HUES6 (cell line): ENCODE measurements at regions not wholly inside any gene's neighbourhood (a gene's known extent, or its start where the extent isn't known, plus 50 kb on each side); places are given as distances from the start of the nearest gene placed in this dataset.

Experiments
- H3K27ac ChIP-seq: 2 replicates; pipeline ENCODE4 v1.7.0; 2013; ENCODE audit warnings: low read depth, mild to moderate bottlenecking, low read length, inconsistent platforms
- H3K27me3 ChIP-seq: 2 replicates; pipeline ENCODE4 v1.6.1; 2013; ENCODE audit warnings: low read length; ENCODE audit not compliant: control insufficient read depth, insufficient read depth
- H3K36me3 ChIP-seq: 2 replicates; pipeline ENCODE4 v1.6.1; 2013; ENCODE audit warnings: low read length; ENCODE audit not compliant: control insufficient read depth, insufficient read depth
- H3K4me1 ChIP-seq: 2 replicates; pipeline ENCODE4 v1.6.1; 2013; ENCODE audit warnings: low read length; ENCODE audit not compliant: control insufficient read depth, insufficient read depth
- H3K4me3 ChIP-seq: 2 replicates; pipeline ENCODE4 v1.5.1; 2013; ENCODE audit warnings: low read depth, low read length
- H3K9ac ChIP-seq: one replicate; pipeline ENCODE4 v1.6.1; 2013; ENCODE audit warnings: mild to moderate bottlenecking, low read length
- H3K9me3 ChIP-seq: 2 replicates; pipeline ENCODE4 v1.6.1; 2013; ENCODE audit warnings: low read depth, low read length; ENCODE audit not compliant: control insufficient read depth, insufficient read depth

- Histone ChIP-seq H3K9ac (no peak overlapping the region), H3K36me3 (no peaks in the 10 kb centered on the region), H3K4me3 (no peak overlapping the region), H3K4me1 (no peaks in the 10 kb centered on the region), H3K9me3 (no peaks in the 10 kb centered on the region), H3K27me3 (no peaks in the 10 kb centered on the region), H3K27ac (no peak overlapping the region)
Observed at GRCh38 chr1:56173736-56174135, 405.6 kb downstream of the PLPP3 start.

GRCh38 chr1:56171670-56172069 lies 407.7 kb downstream of the PLPP3 start:
- no peaks in the 10 kb centered on the region for H3K9me3 ChIP-seq
- no peak overlapping the region for H3K4me3 ChIP-seq
- H3K4me1 ChIP-seq = peaks cover 6% of the 10 kb centered on the region
- no peak overlapping the region for H3K9ac ChIP-seq
- no peaks in the 10 kb centered on the region for H3K36me3 ChIP-seq
- no peaks in the 10 kb centered on the region for H3K27me3 ChIP-seq
- H3K27ac ChIP-seq = no peak overlapping the region

- Histone ChIP-seq H3K27me3 (no peaks in the 10 kb centered on the region), H3K4me3 (no peak overlapping the region), H3K9ac (no peak overlapping the region)
Observed at GRCh38 chr1:56170784-56171320, 408.5 kb downstream of the PLPP3 start.

GRCh38 chr1:56169856-56170255 lies 409.5 kb downstream of the PLPP3 start:
- no peaks in the 10 kb centered on the region for H3K36me3 ChIP-seq

More at GRCh38 chr1:56170784-56171320, 408.5 kb downstream of the PLPP3 start:
- no peak overlapping the region for H3K27ac ChIP-seq
- no peaks in the 10 kb centered on the region for H3K36me3 ChIP-seq
- no peaks in the 10 kb centered on the region for H3K9me3 ChIP-seq
- H3K4me1 ChIP-seq = peaks cover 6% of the 10 kb centered on the region

GRCh38 chr1:56168176-56168575 lies 411.2 kb downstream of the PLPP3 start:
- H3K4me3 ChIP-seq = no peak overlapping the region
- no peaks in the 10 kb centered on the region for H3K9me3 ChIP-seq
- no peak overlapping the region for H3K9ac ChIP-seq
- H3K27ac ChIP-seq = no peak overlapping the region
- no peaks in the 10 kb centered on the region for H3K27me3 ChIP-seq
- peaks cover 6% of the 10 kb centered on the region for H3K4me1 ChIP-seq
- no peaks in the 10 kb centered on the region for H3K36me3 ChIP-seq

More at GRCh38 chr1:56169856-56170255, 409.5 kb downstream of the PLPP3 start:
- Histone ChIP-seq H3K27me3 (no peaks in the 10 kb centered on the region), H3K27ac (no peak overlapping the region), H3K9ac (no peak overlapping the region), H3K4me3 (no peak overlapping the region), H3K9me3 (no peaks in the 10 kb centered on the region), H3K4me1 (peaks cover 6% of the 10 kb centered on the region)

GRCh38 chr1:56167596-56167995 lies 411.8 kb downstream of the PLPP3 start:
- Histone ChIP-seq H3K4me1 (peaks cover 6% of the 10 kb centered on the region), H3K9ac (no peak overlapping the region), H3K27me3 (no peaks in the 10 kb centered on the region), H3K27ac (no peak overlapping the region), H3K36me3 (no peaks in the 10 kb centered on the region), H3K4me3 (no peak overlapping the region), H3K9me3 (no peaks in the 10 kb centered on the region)

GRCh38 chr1:56160773-56161315 lies 418.5 kb downstream of the PLPP3 start:
- Histone ChIP-seq H3K9ac (no peak overlapping the region), H3K4me1 (no peaks in the 10 kb centered on the region), H3K36me3 (no peaks in the 10 kb centered on the region), H3K9me3 (no peaks in the 10 kb centered on the region), H3K27ac (no peak overlapping the region), H3K27me3 (no peaks in the 10 kb centered on the region), H3K4me3 (no peak overlapping the region)

- Histone ChIP-seq H3K9me3 (no peaks in the 10 kb centered on the region), H3K27ac (no peak overlapping the region), H3K36me3 (no peaks in the 10 kb centered on the region), H3K9ac (no peak overlapping the region), H3K4me3 (no peak overlapping the region), H3K4me1 (no peaks in the 10 kb centered on the region), H3K27me3 (no peaks in the 10 kb centered on the region)
Observed at GRCh38 chr1:56156971-56157876, 422.1 kb downstream of the PLPP3 start.

GRCh38 chr1:56153276-56153675 lies 426.1 kb downstream of the PLPP3 start:
- Histone ChIP-seq H3K9me3 (no peaks in the 10 kb centered on the region), H3K4me3 (no peak overlapping the region), H3K27me3 (no peaks in the 10 kb centered on the region), H3K4me1 (no peaks in the 10 kb centered on the region), H3K9ac (no peak overlapping the region), H3K36me3 (no peaks in the 10 kb centered on the region), H3K27ac (no peak overlapping the region)

- Histone ChIP-seq H3K4me3 (no peak overlapping the region), H3K4me1 (no peaks in the 10 kb centered on the region), H3K27me3 (no peaks in the 10 kb centered on the region), H3K9me3 (no peaks in the 10 kb centered on the region), H3K27ac (no peak overlapping the region), H3K9ac (no peak overlapping the region), H3K36me3 (no peaks in the 10 kb centered on the region)
Observed at GRCh38 chr1:56152635-56153034, 426.7 kb downstream of the PLPP3 start.

- Histone ChIP-seq H3K36me3 (no peaks in the 10 kb centered on the region), H3K9me3 (no peaks in the 10 kb centered on the region), H3K4me3 (no peak overlapping the region), H3K9ac (no peak overlapping the region), H3K27me3 (no peaks in the 10 kb centered on the region), H3K27ac (no peak overlapping the region), H3K4me1 (no peaks in the 10 kb centered on the region)
Observed at GRCh38 chr1:56151402-56151801, 428.0 kb downstream of the PLPP3 start.
